GM12873 (cell line): ENCODE measurements at regions not wholly inside any gene's neighbourhood (a gene's known extent, or its start where the extent isn't known, plus 50 kb on each side); places are given as distances from the start of the nearest gene placed in this dataset.

Experiments used
- TF ChIP-seq, protein P1 (sequence below): IDR thresholded peaks from 2 replicates; pipeline ENCODE4 v1.5.1; 2012; ENCODE audit warnings: low read depth, mild to moderate bottlenecking, moderate library complexity, low read length, control low read depth; ENCODE audit not compliant: insufficient read depth; ENCODE audit errors: missing control alignments

DNA sequence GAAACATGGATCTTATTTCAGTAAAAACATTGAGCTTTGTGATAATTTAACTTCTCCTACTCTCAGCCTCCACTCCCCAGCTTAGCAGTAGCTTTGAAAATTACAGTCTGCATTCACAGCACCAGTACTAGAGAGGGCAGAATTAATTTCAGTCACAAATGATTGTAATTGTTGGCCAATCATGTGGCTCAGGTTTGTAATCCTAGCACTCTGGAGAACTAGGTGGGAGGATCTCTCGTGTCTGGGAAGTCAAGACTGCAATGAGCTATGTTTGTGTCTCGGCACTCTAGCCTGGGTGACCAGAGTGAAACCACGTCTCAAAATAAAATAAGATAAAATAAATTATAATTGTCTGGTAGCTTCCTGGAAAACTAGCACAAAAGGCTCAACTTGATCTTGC is 620.9 kb downstream of the TNS3 start:
- TF ChIP-seq, protein P1, sequence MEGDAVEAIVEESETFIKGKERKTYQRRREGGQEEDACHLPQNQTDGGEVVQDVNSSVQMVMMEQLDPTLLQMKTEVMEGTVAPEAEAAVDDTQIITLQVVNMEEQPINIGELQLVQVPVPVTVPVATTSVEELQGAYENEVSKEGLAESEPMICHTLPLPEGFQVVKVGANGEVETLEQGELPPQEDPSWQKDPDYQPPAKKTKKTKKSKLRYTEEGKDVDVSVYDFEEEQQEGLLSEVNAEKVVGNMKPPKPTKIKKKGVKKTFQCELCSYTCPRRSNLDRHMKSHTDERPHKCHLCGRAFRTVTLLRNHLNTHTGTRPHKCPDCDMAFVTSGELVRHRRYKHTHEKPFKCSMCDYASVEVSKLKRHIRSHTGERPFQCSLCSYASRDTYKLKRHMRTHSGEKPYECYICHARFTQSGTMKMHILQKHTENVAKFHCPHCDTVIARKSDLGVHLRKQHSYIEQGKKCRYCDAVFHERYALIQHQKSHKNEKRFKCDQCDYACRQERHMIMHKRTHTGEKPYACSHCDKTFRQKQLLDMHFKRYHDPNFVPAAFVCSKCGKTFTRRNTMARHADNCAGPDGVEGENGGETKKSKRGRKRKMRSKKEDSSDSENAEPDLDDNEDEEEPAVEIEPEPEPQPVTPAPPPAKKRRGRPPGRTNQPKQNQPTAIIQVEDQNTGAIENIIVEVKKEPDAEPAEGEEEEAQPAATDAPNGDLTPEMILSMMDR: no peak

DNA sequence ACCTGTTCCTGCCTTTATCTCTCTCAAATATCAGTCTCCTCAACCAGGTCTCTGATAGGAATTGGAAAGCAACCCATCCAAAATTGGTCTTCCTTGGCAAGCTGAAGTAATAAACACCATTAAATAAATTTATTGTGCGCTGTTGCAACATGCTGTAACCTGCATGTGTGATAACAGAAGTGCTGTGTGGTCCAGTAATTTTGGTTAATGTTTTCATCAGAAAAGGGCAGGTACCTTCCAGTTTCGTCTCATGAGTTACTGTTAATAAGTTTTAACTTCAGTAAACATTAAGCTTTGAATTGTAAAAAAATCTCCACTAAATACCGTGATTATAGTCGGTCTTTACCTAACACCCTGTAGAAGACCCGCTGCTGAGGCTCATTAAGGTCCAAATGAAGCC is 624.7 kb downstream of the TNS3 start:
- TF ChIP-seq, protein P1: no peak

DNA sequence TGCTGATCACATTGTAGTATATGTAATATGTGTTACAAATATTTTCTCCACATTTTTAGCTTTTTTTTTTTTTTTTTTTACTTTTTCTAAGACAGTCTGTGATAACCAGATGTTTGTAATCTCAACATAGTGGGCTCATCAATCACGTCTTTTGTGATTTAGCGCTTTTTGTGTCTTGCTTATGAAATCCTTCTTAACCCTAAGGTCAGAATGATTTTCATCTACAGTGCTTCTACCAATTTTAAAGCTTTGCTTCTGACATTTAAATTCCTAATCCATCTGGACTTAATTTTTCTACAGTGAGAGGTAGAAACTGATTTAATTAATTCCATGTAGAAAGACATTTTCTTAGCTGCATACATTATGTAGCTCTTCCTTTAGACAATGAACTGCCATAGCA is 626.4 kb downstream of the TNS3 start:
- TF ChIP-seq, protein P1: no peak

DNA sequence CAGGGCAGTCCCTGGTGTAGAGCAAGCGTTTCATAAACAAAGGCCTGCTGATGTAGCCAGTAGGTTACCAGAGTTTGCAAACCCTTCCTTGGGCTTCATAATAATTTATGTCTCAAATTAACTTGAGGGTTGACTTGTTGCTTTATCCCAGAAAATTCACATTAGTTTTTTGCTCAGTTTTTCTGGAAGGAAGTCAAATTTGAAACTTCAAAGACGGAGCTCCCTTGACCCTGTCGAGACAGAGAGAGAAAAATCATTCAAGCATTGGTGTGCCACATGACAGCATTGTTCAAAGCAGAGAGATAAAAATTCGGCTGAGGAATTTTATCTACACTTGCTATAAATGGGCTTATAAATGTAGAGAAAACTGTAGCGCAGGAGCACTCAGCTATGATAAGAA is 627.7 kb downstream of the TNS3 start:
- TF ChIP-seq, protein P1: no peak

DNA sequence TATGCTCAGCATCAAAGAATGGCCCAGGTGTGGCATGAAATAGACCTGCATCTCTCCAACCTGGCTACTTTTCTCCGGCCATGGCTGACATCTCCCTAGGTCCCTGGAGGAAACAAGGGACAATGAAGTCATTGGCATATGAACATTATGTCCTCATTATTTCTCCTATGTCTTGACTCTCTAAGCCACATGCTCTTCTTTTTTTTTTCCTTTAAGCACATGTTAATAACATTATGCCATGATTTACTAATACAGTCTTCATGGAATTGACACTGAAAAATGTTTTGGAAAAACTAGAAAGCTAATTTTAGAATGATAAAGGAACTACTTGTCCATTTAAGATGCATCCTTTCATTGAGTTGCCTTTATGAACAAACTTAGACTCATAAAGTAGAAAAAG is 628.9 kb downstream of the TNS3 start:
- TF ChIP-seq, protein P1: no peak

DNA sequence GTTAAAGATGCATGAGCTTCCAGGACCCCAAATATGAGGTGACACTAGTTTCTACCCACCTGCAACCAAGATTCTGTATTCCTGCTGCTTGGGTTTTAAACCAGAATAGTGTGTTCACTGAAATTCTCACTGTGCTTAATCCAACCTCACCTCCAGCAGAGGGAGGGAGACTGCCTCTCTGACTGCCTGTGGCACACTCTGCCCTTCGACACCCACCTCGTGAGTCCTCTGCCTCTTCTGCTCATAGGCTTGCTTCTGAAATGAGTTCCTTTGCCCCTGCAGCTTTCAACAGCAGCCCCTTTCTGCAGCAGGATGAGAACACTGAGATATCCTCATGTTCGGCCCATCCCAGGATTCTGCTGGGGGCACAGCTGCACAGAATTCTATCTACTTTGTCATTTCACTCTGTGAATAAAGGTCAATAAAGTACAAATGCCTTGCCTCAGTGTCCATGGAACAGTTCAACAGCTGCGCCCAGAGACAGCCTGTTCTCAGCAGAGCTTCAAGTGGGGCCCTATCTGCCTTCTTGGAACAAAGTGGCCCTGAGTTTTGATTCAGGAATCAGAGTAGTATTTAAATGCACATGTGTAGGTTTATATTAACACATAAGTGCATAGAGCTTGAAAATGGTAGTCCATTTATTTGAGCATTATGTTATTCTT is 632.5 kb downstream of the TNS3 start:
- TF ChIP-seq, protein P1: no peak

DNA sequence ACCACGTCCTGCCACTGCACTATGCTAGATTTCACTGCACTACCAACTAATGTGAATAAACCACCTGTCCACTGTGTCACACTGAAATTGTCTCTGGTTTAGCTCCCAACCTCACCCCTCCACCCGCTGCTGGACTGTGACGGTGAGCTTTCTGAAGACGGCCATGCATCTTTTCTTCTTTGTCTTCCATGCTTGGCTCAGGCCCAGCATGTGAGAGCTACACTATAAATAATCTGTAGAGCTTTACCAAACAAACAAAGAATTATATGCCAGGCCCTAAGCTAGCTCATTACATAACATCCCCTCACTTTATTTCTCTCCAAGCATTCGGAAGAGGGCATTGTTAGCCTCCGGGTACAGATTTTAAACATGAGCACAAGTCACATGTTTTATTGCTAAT is 633.2 kb downstream of the TNS3 start:
- TF ChIP-seq, protein P1: no peak
